ENCODE measurements at regions not wholly inside any gene's neighbourhood (a gene's known extent, or its start where the extent isn't known, plus 50 kb on each side); places are given as distances from the start of the nearest gene placed in this dataset.

DNA sequence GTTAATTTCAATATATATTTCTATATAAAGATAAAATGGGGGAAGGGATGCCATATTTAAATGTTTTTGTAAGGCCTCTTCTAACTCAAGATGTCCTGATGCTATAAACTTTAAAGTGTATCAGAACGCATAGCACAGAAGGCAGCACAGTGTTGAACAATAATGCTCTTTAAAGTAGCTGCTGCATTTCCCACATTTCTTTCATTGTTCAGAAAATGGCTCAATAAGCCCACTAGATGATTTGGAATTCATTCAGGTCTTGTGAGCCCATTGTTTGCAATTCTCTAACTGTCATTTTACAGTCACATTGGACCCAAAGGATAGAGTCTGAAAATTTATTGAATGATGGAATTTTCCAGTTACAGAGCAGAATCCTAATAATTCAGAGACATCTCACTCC is 64.0 kb upstream of the PCED1B start:
- H3K9ac ChIP-seq, result no peak overlapping the region
- no peak overlapping the region for H3K4me2 ChIP-seq (ENCODE audit: low read length)
- no peaks in the 10 kb centered on the region for H3K79me2 ChIP-seq
- H3K4me3 ChIP-seq (ENCODE audit: low read depth, low read length), result no peak overlapping the region
- no peak overlapping the region for H3K27ac ChIP-seq
- no peaks in the 10 kb centered on the region for H3K36me3 ChIP-seq (ENCODE audit: control insufficient read depth, insufficient read depth, low read length)
- TF ChIP-seq, protein P1, sequence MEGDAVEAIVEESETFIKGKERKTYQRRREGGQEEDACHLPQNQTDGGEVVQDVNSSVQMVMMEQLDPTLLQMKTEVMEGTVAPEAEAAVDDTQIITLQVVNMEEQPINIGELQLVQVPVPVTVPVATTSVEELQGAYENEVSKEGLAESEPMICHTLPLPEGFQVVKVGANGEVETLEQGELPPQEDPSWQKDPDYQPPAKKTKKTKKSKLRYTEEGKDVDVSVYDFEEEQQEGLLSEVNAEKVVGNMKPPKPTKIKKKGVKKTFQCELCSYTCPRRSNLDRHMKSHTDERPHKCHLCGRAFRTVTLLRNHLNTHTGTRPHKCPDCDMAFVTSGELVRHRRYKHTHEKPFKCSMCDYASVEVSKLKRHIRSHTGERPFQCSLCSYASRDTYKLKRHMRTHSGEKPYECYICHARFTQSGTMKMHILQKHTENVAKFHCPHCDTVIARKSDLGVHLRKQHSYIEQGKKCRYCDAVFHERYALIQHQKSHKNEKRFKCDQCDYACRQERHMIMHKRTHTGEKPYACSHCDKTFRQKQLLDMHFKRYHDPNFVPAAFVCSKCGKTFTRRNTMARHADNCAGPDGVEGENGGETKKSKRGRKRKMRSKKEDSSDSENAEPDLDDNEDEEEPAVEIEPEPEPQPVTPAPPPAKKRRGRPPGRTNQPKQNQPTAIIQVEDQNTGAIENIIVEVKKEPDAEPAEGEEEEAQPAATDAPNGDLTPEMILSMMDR (IDR thresholded peaks at IDR 0.05), result no peak
- H3K27me3 ChIP-seq (ENCODE audit: control insufficient read depth, insufficient read depth, low read length), result no peaks in the 10 kb centered on the region
- H2AFZ ChIP-seq, result no peak overlapping the region
- no peaks in the 10 kb centered on the region for H3K4me1 ChIP-seq
- H3K9me3 ChIP-seq (ENCODE audit: control insufficient read depth, low read length), result no peaks in the 10 kb centered on the region

DNA sequence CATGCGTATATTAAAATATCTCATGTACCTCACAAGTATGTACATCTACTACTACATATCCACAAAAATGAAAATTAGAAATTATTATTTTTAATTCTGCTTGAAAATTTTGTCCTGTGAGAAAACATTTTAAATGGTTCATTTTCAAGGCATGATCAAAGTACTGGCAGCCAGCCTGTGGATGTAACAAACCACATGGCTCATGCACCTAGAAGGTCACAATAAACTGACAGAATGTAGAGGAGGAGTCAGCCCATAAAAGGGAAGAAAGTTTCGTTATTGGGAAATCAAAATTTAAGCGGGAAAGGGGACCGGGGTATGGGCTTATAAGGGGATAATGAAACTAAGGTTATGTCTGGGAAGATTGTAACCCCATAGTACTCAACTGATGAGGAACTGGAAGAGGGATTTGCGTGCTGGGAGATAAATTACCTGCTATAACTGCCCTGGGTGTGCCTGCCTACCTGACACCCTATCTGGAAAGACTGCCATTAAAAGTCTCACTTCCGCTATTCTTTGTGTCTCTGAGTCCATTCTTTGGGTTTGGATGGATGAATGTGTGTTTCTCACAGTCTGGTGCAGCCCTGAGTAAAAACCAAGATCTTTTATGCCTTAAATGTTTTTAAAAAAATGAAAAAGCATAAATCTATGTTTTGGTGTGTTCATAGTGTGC is 62.2 kb upstream of the PCED1B start:
- Histone ChIP-seq H3K79me2 (no peaks in the 10 kb centered on the region), H3K27me3 (ENCODE audit: control insufficient read depth, insufficient read depth, low read length) (no peaks in the 10 kb centered on the region), H2AFZ (no peak overlapping the region), H3K9ac (no peak overlapping the region), H3K4me2 (ENCODE audit: low read length) (no peak overlapping the region), H3K4me1 (no peaks in the 10 kb centered on the region), H3K9me3 (ENCODE audit: control insufficient read depth, low read length) (no peaks in the 10 kb centered on the region), H3K36me3 (ENCODE audit: control insufficient read depth, insufficient read depth, low read length) (no peaks in the 10 kb centered on the region), H3K4me3 (ENCODE audit: low read depth, low read length) (no peak overlapping the region), H3K27ac (no peak overlapping the region)
- TF ChIP-seq, protein P1 (IDR thresholded peaks at IDR 0.05), result no peak

DNA sequence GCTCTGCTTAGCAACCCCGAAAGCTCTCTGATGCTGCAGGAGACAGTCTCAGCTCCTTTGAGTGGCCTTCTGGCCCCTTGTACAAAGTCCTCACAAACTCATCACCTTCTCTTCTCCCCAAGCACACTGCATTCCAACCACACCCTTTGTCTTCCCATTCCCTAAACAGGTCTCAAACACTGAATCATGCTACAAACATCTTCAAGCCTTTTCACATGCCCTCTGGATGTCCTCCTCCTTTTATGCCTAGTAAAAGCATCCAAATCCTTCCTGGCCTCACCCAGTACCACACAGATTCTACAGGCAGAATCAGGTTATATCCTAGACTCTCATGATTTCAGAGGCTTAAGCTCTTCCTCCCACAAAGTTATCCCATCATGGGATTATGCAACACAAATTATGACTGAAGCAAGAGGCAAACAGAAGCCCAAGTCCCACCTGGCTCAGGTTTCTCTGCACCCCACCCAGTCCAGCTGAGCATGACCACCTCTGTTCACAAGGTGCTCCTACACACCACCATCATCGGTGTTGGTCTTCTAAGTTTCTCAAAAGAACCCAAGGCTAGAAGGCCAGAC is 61.4 kb upstream of the PCED1B start:
- H3K9me3 ChIP-seq (ENCODE audit: control insufficient read depth, low read length), result no peaks in the 10 kb centered on the region
- no peak overlapping the region for H3K27ac ChIP-seq
- no peaks in the 10 kb centered on the region for H3K36me3 ChIP-seq (ENCODE audit: control insufficient read depth, insufficient read depth, low read length)
- no peak overlapping the region for H3K4me2 ChIP-seq (ENCODE audit: low read length)
- no peak overlapping the region for H3K4me3 ChIP-seq (ENCODE audit: low read depth, low read length)
- TF ChIP-seq, protein P1 (IDR thresholded peaks at IDR 0.05), result no peak
- H3K27me3 ChIP-seq (ENCODE audit: control insufficient read depth, insufficient read depth, low read length), result no peaks in the 10 kb centered on the region
- H3K79me2 ChIP-seq, result no peaks in the 10 kb centered on the region
- no peaks in the 10 kb centered on the region for H3K4me1 ChIP-seq
- H2AFZ ChIP-seq, result no peak overlapping the region
- no peak overlapping the region for H3K9ac ChIP-seq

DNA sequence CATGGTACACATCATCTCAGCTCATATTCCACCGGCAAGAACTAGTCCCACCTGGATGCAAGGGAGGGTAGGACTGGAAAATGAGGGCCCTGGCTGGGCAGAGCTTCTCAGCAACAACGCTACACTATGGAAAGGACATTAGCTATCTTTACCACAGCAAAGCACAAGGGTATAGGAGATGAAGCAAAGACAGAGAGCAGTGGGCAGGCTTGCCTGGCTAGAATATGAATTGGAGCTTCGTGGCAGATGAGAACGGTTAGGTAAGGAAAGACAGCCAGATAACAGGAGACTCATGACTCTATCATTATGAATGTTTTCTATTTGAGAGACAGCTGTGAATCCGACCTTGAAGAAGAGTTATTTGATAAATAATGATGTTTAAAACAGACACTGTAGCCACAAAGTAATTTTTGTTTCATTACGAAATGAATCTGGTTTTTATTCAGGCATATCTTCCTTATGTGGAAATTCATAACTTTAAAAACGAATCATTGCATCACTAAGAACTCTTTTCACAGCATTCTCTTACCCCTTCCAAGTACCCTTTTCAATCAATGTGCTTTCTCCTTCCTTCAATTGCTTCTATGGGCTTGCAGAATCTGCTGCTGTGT is 59.1 kb upstream of the PCED1B start:
- Histone ChIP-seq H3K9me3 (ENCODE audit: control insufficient read depth, low read length) (no peaks in the 10 kb centered on the region), H3K27ac (no peak overlapping the region), H3K4me3 (ENCODE audit: low read depth, low read length) (no peak overlapping the region), H3K79me2 (no peaks in the 10 kb centered on the region), H3K4me1 (no peaks in the 10 kb centered on the region), H3K27me3 (ENCODE audit: control insufficient read depth, insufficient read depth, low read length) (no peaks in the 10 kb centered on the region), H2AFZ (no peak overlapping the region), H3K36me3 (ENCODE audit: control insufficient read depth, insufficient read depth, low read length) (no peaks in the 10 kb centered on the region), H3K4me2 (ENCODE audit: low read length) (no peak overlapping the region), H3K9ac (no peak overlapping the region)
- TF ChIP-seq, protein P1 (IDR thresholded peaks at IDR 0.05), result no peak
